SH-SY5Y (cell line): ENCODE measurements at regions not wholly inside any gene's neighbourhood (a gene's known extent, or its start where the extent isn't known, plus 50 kb on each side); places are given as distances from the start of the nearest gene placed in this dataset.

Experiments used
- GATA2 ChIP-seq: IDR thresholded peaks from 2 replicates; pipeline ENCODE4 v1.6.1; 2011; ENCODE audit warnings: mild to moderate bottlenecking, low read depth, low read length
- GATA3 ChIP-seq: IDR thresholded peaks from 2 replicates; pipeline ENCODE4 v1.6.1; 2011; ENCODE audit warnings: low read depth, mild to moderate bottlenecking, low read length, moderate library complexity

DNA sequence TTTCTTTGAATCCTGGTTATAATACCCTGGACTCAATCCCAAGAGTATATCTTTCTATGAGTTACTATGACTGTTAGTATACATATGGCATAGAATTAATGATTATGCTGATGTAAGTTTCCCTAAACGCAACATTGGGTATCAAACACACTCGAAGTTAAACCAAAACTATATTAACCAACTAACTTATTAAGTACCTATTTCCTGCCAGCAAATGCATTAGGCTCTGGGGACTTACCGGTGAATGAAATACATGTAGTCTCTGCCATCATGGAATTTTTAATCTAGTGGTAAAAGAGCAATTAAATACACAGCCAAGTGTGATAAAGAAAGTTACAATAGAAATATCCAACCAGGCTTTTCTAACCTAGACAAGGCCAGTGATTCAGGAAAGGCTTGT lies 193.6 kb upstream of the ADGRL2 start:
- no peak for TF ChIP-seq GATA3
- TF ChIP-seq GATA2 = no peak

DNA sequence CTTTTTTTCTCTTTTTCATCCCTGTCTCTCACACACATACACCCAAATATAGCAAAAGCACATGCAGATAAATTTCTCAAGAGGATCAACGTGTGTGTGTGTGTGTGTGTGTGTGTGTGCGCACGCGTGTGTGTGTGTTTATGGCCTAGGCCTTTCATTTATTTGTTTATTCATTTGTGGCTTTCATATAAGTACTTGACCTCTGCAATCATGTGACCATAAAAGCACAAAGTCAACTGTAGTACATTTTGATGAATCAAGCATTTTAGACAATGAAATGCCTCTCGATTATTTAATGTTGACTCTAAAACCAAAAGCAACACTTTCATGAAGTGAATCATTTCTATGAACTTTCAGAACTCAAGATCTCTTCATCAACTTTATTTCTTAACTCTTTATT lies 194.1 kb upstream of the ADGRL2 start:
- TF ChIP-seq GATA3 = no peak
- no peak for TF ChIP-seq GATA2

DNA sequence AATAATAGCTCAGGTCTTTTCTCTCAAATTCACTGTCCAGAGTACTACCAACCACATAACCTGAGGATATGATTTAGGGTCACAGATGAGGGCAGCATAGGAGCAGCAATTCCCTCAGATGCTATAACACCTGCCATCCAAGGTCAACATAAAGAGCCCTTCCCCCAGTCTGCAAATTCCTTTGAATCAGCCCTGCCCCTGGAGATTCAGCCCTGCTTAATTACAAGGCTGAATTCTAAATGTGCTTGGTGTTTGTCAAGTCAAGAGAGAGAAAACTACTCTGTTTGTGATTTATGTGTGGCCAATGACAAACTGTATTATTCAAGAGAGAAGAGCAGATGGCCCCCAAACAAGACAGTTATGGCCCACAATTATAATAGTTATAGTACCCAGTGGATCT lies 195.7 kb upstream of the ADGRL2 start:
- TF ChIP-seq GATA3 (no peak), GATA2 (no peak)

DNA sequence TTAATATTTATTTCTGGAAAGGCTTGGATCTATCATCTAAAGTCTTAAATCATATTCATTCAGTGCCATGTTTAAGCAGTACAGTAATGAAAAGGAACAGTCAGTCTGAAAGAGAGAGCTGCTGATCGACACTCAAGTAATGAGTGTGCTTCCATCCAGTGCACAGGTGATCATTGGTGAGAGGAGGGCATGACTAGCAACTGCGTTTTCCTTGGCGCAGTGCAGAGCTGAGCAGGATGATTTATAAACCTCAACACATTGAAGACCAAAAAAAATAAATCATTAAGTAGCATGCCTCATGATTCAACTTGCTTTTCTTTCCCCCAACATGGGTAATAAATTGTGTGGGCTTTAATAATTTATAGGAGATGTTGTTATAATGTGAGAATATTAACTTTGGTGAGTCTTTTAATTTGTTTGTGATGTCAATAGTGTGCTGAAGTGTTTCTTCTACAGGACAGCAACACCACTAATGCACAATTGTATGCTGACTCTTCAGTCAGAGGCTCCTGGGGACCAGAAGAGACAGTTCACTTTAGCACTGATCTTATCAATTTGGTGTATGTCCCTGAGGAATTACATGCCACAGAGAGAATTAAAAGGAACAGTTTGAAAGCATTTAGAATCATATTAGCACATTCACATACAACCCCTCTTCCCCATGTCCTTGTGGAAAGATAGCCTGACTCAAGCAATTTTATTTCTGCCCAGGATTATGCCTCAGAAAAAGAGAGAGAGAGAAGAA lies 199.7 kb upstream of the ADGRL2 start:
- TF ChIP-seq GATA2 (peak; percentile 72; the same call in 1 of the 2 replicates), GATA3 (peak; percentile 63)

DNA sequence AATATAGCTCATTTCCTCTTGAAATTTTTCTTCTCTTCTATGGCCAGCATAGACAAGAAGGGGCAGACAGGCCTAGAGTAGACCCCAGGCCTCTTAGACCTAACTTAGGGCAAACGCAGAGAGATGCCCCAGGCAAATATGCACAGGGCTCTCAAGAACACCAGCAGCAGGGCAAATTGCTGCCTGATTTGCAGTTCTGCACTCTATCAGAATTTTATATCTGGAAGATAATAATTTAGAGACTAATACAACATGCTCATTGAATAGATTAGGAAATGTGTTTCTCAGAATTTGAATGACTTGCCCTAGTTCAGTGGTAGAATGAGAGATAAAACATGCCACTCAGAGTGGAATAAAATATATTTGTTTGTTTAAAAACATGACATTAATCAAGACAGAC lies 200.4 kb upstream of the ADGRL2 start:
- peak; percentile 57 for TF ChIP-seq GATA2
- TF ChIP-seq GATA3 = peak; percentile 63; the same call in 1 of the 2 replicates

DNA sequence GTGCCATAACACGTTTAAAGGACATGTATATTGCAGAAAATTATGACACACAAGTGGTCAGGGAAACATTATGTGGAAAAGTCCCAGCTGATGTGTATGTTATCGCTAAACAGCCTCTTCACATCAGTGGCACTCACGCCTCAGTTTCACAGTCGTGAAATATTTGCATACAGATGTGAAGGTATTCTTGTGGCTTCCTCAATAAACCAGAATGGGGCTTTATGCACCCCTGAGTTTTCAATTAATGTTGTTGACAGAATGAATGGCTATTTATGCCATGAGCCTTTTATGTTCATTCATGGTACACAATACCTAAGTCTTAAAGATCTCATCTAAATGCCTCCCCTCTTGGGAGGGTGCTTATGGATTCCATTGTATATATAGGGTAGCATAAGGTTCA lies 202.1 kb upstream of the ADGRL2 start:
- TF ChIP-seq GATA3 = no peak
- no peak for TF ChIP-seq GATA2

DNA sequence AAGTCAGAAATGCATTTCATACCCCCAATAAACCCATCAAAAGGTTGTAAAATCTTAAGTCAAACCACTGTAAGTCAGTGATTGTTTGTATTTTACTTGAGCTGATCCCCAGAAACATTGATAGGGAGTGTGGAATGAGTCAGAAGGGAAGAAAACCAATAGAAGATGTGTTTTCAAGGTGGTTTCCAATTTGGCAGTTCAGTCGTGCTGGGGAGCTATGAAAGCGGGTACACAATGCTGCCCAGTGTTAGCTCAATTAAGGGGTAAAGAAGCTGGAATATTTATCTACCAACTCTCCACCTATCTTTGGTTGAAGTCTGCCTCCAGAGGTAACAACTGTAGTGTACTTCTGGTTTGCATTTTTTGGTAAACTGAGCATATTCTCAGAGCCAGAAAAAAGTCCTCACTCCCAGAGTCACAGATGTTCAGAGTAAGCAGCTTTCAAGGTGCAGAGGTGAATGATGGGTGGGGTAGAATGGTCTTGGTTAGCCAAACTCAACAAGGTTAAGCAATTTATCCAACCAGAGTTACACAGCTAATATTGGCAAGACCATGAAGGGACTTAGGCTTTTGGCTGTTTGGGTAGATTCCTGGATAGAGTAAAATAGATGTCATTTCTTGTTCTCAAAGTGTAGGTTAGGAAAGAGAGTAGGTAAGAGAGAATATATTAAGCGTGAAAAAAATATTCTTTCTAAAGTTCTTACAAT lies 202.9 kb upstream of the ADGRL2 start:
- no peak for TF ChIP-seq GATA3
- no peak for TF ChIP-seq GATA2

DNA sequence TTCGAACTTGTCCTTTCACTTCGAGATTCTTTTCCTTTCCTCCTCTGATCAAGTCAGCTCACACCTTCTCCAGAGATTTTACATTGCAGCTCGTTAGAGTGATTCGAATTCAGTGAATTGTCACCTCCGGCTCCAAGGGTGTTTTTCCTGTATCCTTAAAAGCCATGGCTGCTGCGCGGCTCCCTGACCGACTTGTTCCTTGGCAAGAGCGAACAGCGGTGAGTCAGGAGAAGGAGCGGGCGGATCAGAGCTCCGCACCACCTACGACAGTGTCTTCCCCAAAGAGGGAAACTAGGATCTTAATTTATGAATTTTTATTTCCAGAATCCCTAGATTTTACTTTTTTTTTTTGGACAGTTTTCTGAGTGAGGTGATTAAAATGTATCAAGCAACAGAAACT lies 204.4 kb upstream of the ADGRL2 start:
- TF ChIP-seq GATA2 (no peak), GATA3 (no peak)

DNA sequence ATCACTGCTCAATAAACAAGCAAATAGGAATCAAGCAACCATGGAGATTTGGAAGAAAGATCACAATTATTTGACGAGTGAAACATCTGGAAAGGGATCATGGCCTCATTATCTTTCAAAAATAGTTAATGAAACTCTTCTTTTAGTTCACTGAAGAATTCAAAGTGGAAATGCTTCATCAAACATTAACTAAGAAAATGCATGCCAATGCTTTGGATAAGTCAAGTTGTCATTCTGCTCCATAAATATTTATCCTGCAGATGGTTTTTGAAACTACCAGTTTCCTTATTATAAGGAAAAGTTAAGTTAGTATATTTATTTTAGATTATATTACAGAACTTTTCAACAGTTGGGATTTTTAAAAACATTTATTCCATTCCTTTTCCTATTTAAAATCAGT lies 206.5 kb upstream of the ADGRL2 start:
- TF ChIP-seq GATA3 (no peak), GATA2 (no peak)

DNA sequence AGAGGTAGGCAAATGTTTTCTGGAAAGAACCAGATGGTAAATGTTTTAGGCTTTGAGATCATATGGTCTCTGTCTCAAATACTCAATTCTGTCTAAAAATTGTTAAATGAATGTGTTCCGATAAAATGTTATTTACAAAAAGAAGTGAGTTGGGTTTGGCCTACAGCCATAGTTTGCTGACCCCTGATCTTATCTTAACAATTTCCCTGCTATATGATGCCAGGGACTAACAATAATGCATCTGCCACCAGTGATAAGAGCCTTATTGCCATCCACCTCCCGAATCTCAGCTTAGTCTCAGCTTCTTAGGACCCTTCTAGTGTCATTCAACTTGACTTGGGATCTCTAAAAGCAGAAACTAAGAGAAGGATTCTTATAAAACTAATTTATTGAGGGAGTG lies 208.5 kb upstream of the ADGRL2 start:
- TF ChIP-seq GATA2 (peak; percentile 61; the same call in 1 of the 2 replicates), GATA3 (peak; percentile 55)

DNA sequence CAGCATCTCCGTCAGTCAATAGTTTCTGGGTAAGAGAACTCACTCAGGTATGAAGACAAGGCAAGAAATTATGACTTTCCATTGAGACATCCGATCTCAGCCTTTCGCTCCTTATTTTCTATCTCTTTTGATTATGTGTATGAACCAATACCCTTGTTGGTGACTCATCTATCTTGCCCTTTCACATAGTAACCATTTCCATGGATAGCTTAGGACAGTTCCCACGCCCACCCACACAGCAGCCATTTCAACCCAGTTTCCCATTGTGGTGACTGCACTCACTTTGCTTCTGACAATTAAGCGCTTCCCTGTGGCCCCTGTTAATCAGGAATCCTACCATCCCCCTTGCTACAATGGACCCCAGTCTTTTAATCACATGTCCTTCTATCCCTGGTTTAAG lies 210.6 kb upstream of the ADGRL2 start:
- TF ChIP-seq GATA3 (no peak), GATA2 (no peak)

DNA sequence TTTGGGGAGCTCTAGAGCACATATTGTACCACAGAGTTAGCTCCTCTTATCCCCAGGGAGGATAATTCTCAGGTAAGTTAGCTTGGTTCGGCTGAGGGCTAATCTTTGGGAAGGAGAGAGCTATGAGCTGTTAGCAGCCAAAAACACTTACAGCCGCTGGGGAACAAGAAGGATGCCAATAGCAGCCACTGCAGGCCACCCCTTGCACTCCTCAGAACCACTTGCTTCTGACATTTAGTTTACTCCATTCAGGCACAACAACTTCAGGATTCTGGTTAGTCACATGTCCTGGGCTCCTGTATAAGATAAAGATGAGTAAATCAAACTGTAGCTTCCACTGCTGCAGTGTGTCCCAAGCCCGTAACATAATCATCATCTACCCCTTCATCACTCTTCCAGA lies 212.6 kb upstream of the ADGRL2 start:
- TF ChIP-seq GATA3 (no peak), GATA2 (no peak)

DNA sequence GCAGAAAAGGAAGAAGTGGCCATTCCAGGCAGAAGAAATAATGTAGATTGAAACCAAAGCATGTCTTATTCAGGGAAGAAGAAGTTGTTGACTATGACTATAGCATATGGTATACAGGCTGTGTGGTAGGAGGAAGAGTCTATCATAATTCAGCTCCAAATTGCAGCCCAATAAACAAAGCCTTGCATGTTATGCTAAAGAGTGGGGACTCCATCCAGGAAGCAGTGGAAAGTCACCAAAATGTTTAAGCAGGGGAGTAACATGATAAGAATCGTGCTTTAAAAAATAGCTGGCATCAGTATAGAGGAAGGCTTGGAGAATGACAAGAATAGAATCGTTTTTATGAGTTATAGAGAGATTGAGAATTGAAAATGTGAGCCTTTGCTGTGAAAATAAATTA lies 213.3 kb upstream of the ADGRL2 start:
- TF ChIP-seq GATA2 (no peak), GATA3 (no peak)

DNA sequence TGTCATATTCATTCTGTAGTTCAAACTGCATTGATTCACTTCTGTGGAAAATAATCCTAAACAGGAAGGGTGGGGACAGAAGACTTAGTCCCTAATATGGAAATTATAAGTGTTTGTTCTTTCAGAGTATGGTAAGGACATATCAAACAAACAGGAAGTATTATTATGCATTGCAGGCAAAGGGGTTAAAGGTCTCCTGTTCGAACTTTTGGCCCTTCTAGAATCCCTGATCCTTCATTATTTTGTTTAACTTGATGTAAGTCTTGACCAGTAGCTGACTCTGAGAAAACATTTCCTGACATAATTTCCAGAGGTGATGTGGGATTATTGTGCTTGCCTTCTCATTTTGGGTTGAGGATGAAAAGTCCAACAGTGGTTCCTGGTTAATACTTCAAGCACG lies 215.4 kb upstream of the ADGRL2 start:
- TF ChIP-seq GATA2 = no peak
- TF ChIP-seq GATA3 = no peak

DNA sequence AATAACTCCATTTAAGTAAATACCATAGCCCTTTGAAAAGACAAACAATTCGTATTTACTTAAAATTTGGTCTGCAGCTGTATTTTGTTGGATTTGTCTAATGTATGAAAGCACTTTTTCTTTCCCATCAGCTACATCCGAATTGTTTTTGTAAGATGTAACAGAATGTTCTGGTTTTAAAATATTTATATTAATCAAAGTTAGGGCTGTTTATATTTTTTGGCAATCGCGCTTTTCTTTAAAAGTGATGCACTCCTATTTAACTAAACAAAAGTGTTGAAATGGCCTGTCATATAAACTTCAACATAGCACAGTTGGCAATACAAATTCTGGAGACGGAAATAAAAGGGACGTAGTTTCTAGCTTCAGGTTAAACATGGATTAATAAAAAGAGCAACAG lies 216.3 kb upstream of the ADGRL2 start:
- no peak for TF ChIP-seq GATA3
- TF ChIP-seq GATA2 = no peak
